Kasumi-1 (cell line): ENCODE measurements at regions not wholly inside any gene's neighbourhood (a gene's known extent, or its start where the extent isn't known, plus 50 kb on each side); places are given as distances from the start of the nearest gene placed in this dataset.
A peak's percentile ranks its signal among the peaks of the same experiment; 100 is the strongest.

Experiments
- DNase-seq, 2 experiments: peaks; one replicate each; lab custom pipeline; 2025; lab: John Stamatoyannopoulos, UW

GRCh38 chr11:29310725-29311342 lies 706.0 kb downstream of the KCNA4 start:
- no peak for DNase-seq

- no peak for DNase-seq
Observed at GRCh38 chr11:29309992-29310391, 706.8 kb downstream of the KCNA4 start.

- no peak for DNase-seq
Observed at GRCh38 chr11:29306527-29306926, 710.3 kb downstream of the KCNA4 start.

GRCh38 chr11:29305456-29306232 lies 711.2 kb downstream of the KCNA4 start:
- DNase-seq = peak; percentile 24

- no peak for DNase-seq
Observed at GRCh38 chr11:29300420-29300819, 716.4 kb downstream of the KCNA4 start.

GRCh38 chr11:29296680-29297079 lies 720.1 kb downstream of the KCNA4 start:
- no peak for DNase-seq

- no peak for DNase-seq
Observed at GRCh38 chr11:29293825-29294224, 723.0 kb downstream of the KCNA4 start.

GRCh38 chr11:29282088-29282487 lies 734.7 kb downstream of the KCNA4 start:
- DNase-seq = no peak

GRCh38 chr11:29281271-29281777 lies 735.5 kb downstream of the KCNA4 start:
- DNase-seq = no peak

GRCh38 chr11:29280452-29280851 lies 736.4 kb downstream of the KCNA4 start:
- no peak for DNase-seq

GRCh38 chr11:29279716-29280115 lies 737.1 kb downstream of the KCNA4 start:
- DNase-seq = no peak

GRCh38 chr11:29272019-29272654 lies 744.7 kb downstream of the KCNA4 start:
- peak; percentile 9 to 18 for DNase-seq

GRCh38 chr11:29271616-29272015 lies 745.2 kb downstream of the KCNA4 start:
- DNase-seq = no peak

- no peak for DNase-seq
Observed at GRCh38 chr11:29268733-29269132, 748.1 kb downstream of the KCNA4 start.

GRCh38 chr11:29265792-29266191 lies 751.0 kb downstream of the KCNA4 start:
- no peak for DNase-seq

- no peak for DNase-seq
Observed at GRCh38 chr11:29265381-29265780, 751.4 kb downstream of the KCNA4 start.

- no peak for DNase-seq
Observed at GRCh38 chr11:29263971-29264682, 752.7 kb downstream of the KCNA4 start.

- no peak for DNase-seq
Observed at GRCh38 chr11:29261831-29262230, 755.0 kb downstream of the KCNA4 start.

GRCh38 chr11:29260939-29261705 lies 755.7 kb downstream of the KCNA4 start:
- DNase-seq = no peak

GRCh38 chr11:29258411-29258810 lies 758.4 kb downstream of the KCNA4 start:
- DNase-seq = no peak

GRCh38 chr11:29256580-29256979 lies 760.2 kb downstream of the KCNA4 start:
- DNase-seq = no peak

- no peak for DNase-seq
Observed at GRCh38 chr11:29255401-29255800, 761.4 kb downstream of the KCNA4 start.
